SU-DHL-6 (cell line): ENCODE measurements at regions not wholly inside any gene's neighbourhood (a gene's known extent, or its start where the extent isn't known, plus 50 kb on each side); places are given as distances from the start of the nearest gene placed in this dataset.

Experiments
- CTCF ChIP-seq: fragments of 200-600 bp; sonication (generic); IDR thresholded peaks from one replicate; pipeline ENCODE4 v1.5.1; 2017; ENCODE audit warnings: antibody characterized with exemption, mild to moderate bottlenecking, low read length, moderate library complexity; ENCODE audit not compliant: insufficient read depth, poor library complexity, severe bottlenecking
- EZH2phosphoT487 ChIP-seq: fragments of 200-600 bp; sonication (generic), shearing (Covaris generic); conservative IDR thresholded peaks from 2 replicates; pipeline ENCODE4 v1.6.1; 2018; ENCODE audit warnings: mild to moderate bottlenecking, antibody characterized with exemption, low read length, moderate library complexity, mixed read lengths

- no peak for TF ChIP-seq EZH2phosphoT487
- no peak for TF ChIP-seq CTCF
These were observed 1628.9 kb upstream of the AGA start for GRCh38 chr4:179071131-179071530.
